Neuronal stem cell (in vitro differentiated cells): ENCODE measurements at regions not wholly inside any gene's neighbourhood (a gene's known extent, or its start where the extent isn't known, plus 50 kb on each side); places are given as distances from the start of the nearest gene placed in this dataset.
"Not testable (repeated sequence)": the region's sequence is repeated elsewhere in the genome, so short reads cannot be mapped to it uniquely, and the experiment has no call there.

Experiments
- DNase-seq: peaks from one replicate; pipeline ENCODE4 v3.0.0-alpha.2; 2013; ENCODE audit warnings: low spot score
- H2AFZ ChIP-seq: one replicate; pipeline ENCODE4 v1.6.1; 2013; ENCODE audit warnings: mild to moderate bottlenecking, low read length, inconsistent platforms
- H2AK5ac ChIP-seq: 2 replicates; pipeline ENCODE4 v1.6.1; 2013; ENCODE audit warnings: low read depth, mild to moderate bottlenecking, inconsistent platforms, low read length, moderate library complexity, mixed read lengths
- H2BK120ac ChIP-seq: 2 replicates; pipeline ENCODE4 v1.6.1; 2013; ENCODE audit warnings: low read depth, mild to moderate bottlenecking, inconsistent platforms, low read length, moderate library complexity, mixed read lengths
- H2BK12ac ChIP-seq: one replicate; pipeline ENCODE4 v1.6.1; 2013; ENCODE audit warnings: low read length, inconsistent platforms
- H2BK15ac ChIP-seq: 2 replicates; pipeline ENCODE4 v1.6.1; 2013; ENCODE audit warnings: mild to moderate bottlenecking, low read length, inconsistent platforms, mixed read lengths
- H2BK5ac ChIP-seq: one replicate; pipeline ENCODE4 v1.6.1; 2013; ENCODE audit warnings: inconsistent platforms, mild to moderate bottlenecking, low read length, moderate library complexity
- H3K14ac ChIP-seq: one replicate; pipeline ENCODE4 v1.6.1; 2013; ENCODE audit warnings: low read length, inconsistent platforms
- H3K18ac ChIP-seq: 2 replicates; pipeline ENCODE4 v1.6.1; 2013; ENCODE audit warnings: low read length, inconsistent platforms
- H3K23ac ChIP-seq: 2 replicates; pipeline ENCODE4 v1.6.1; 2013; ENCODE audit warnings: low read depth, mild to moderate bottlenecking, mixed read lengths, low read length, inconsistent platforms; ENCODE audit not compliant: poor library complexity
- H3K27ac ChIP-seq: replicated peaks from 3 replicates; pipeline ENCODE4 v1.5.1; 2013; ENCODE audit warnings: low read length, inconsistent platforms
- H3K27me3 ChIP-seq, 3 experiments: 2 replicates each; pipeline ENCODE4 v1.6.1; 2013; ENCODE audit warnings: low read length in 3 of 3, mild to moderate bottlenecking in 2 of 3, inconsistent platforms in 1 of 3, low read depth in 1 of 3, mixed read lengths in 1 of 3, moderate library complexity in 1 of 3; ENCODE audit not compliant: control insufficient read depth in 3 of 3, insufficient read depth in 3 of 3
- H3K36me3 ChIP-seq, 2 donors: replicated peaks in 1 of 2; 2 replicates each; pipeline ENCODE4 v1.6.1; 2013; ENCODE audit warnings: low read length in 2 of 2; ENCODE audit not compliant: control insufficient read depth in 2 of 2, insufficient read depth in 2 of 2
- H3K4ac ChIP-seq: 2 replicates; pipeline ENCODE4 v1.6.1; 2013; ENCODE audit warnings: inconsistent platforms, mild to moderate bottlenecking, low read length, moderate library complexity
- H3K4me1 ChIP-seq, 2 donors: 1 replicate in 1 of 2; 2 replicates in 1 of 2; pipeline ENCODE4 v1.6.1; 2013; ENCODE audit warnings: low read length in 2 of 2, low read depth in 1 of 2; ENCODE audit not compliant: control insufficient read depth in 2 of 2, insufficient read depth in 1 of 2
- H3K4me2 ChIP-seq: one replicate; pipeline ENCODE4 v1.6.1; 2013; ENCODE audit warnings: mild to moderate bottlenecking, low read length, inconsistent platforms; ENCODE audit not compliant: insufficient read depth, poor library complexity, severe bottlenecking
- H3K4me3 ChIP-seq, 2 donors: 2 replicates each; pipeline ENCODE4 v1.5.1; 2013; ENCODE audit warnings: low read length in 2 of 2, mild to moderate bottlenecking in 2 of 2, inconsistent platforms in 1 of 2, moderate library complexity in 1 of 2
- H3K79me1 ChIP-seq: one replicate; pipeline ENCODE4 v1.6.1; 2013; ENCODE audit warnings: low read depth, mild to moderate bottlenecking, inconsistent platforms, low read length, moderate library complexity
- H3K9ac ChIP-seq: one replicate; pipeline ENCODE4 v1.6.1; 2013; ENCODE audit warnings: mild to moderate bottlenecking, low read depth, low read length, inconsistent platforms; ENCODE audit not compliant: poor library complexity
- H3K9me3 ChIP-seq, 2 donors: replicated peaks in 1 of 2; 2 replicates each; pipeline versions ENCODE3 to v1.6.1; 2013; ENCODE audit warnings: low read length in 2 of 2, mild to moderate bottlenecking in 2 of 2, inconsistent platforms in 1 of 2, low read depth in 1 of 2, mixed read lengths in 1 of 2, moderate library complexity in 1 of 2; ENCODE audit not compliant: control insufficient read depth in 2 of 2, insufficient read depth in 1 of 2
- H4K8ac ChIP-seq: one replicate; pipeline ENCODE4 v1.6.1; 2013; ENCODE audit warnings: low read depth, mild to moderate bottlenecking, inconsistent platforms, low read length, moderate library complexity
- H4K91ac ChIP-seq: one replicate; pipeline ENCODE4 v1.6.1; 2013; ENCODE audit warnings: low read length, low read depth, mild to moderate bottlenecking, inconsistent platforms; ENCODE audit not compliant: poor library complexity

- not testable (repeated sequence) for H3K36me3 ChIP-seq, H2AK5ac ChIP-seq, H4K91ac ChIP-seq, H3K9ac ChIP-seq, H3K23ac ChIP-seq, H3K4me2 ChIP-seq, H2BK12ac ChIP-seq, H2AFZ ChIP-seq, H3K27ac ChIP-seq, H3K27me3 ChIP-seq, H2BK5ac ChIP-seq, H3K18ac ChIP-seq, H4K8ac ChIP-seq, H3K4me3 ChIP-seq, H3K4ac ChIP-seq, H3K79me1 ChIP-seq, DNase-seq, H3K14ac ChIP-seq, H2BK15ac ChIP-seq, H3K4me1 ChIP-seq, H3K9me3 ChIP-seq, H2BK120ac ChIP-seq
Observed at GRCh38 chr10:35280246-35280645, 56.1 kb upstream of the CCNY start.
